Heart right ventricle (tissue), 16 donors: ENCODE measurements at regions not wholly inside any gene's neighbourhood (a gene's known extent, or its start where the extent isn't known, plus 50 kb on each side); places are given as distances from the start of the nearest gene placed in this dataset.

ENCODE experiments used
- ATAC-seq, 8 donors: fragments of 200-7000 bp; cut with Tn5 transposase; one replicate each; pipeline ENCODE4 v1.9.1; 2020; ENCODE audit warnings: mild to moderate bottlenecking in 8 of 8, moderate library complexity in 8 of 8, moderate number of reproducible peaks in 1 of 8
- DNase-seq, 2 donors: peaks; one replicate each; pipeline ENCODE4 v3.0.0-alpha.2; 2020
- H3K27ac ChIP-seq, 10 donors: fragments of 200-600 bp; sonication (generic) in 2 of 10; one replicate each; pipeline versions ENCODE4 v1.5.0 to v1.8.0; 2020 to 2022; ENCODE audit warnings: mild to moderate bottlenecking in 3 of 10
- H3K27me3 ChIP-seq, 7 donors: fragments of 200-600 bp; one replicate each; pipeline ENCODE4 v1.8.0; 2021 to 2022; ENCODE audit warnings: mild to moderate bottlenecking in 2 of 7
- H3K36me3 ChIP-seq, 9 donors: fragments of 200-600 bp; sonication (generic) in 1 of 9; one replicate each; pipeline versions ENCODE4 v1.5.0 to v1.8.0; 2020 to 2022; ENCODE audit warnings: mild to moderate bottlenecking in 2 of 9
- H3K4me1 ChIP-seq, 9 donors: fragments of 200-600 bp; sonication (generic) in 1 of 9; one replicate each; pipeline versions ENCODE4 v1.5.0 to v1.8.0; 2020 to 2022; ENCODE audit warnings: mild to moderate bottlenecking in 4 of 9
- H3K4me3 ChIP-seq, 10 donors: fragments of 200-600 bp; sonication (generic) in 2 of 10; one replicate each; pipeline versions ENCODE4 v1.5.0 to v1.8.0; 2020 to 2022; ENCODE audit warnings: mild to moderate bottlenecking in 7 of 10, moderate library complexity in 2 of 10
- H3K9me3 ChIP-seq, 11 donors: fragments of 200-600 bp in 10 of 11; sonication (generic) in 2 of 11; one replicate each; pipeline versions ENCODE4 v1.5.0 to v1.8.0; 2013 to 2022; ENCODE audit warnings: mild to moderate bottlenecking in 2 of 11, control low read depth in 1 of 11, moderate library complexity in 1 of 11
- WGBS, 2 donors: extraction: QIAGEN DNeasy Blood & Tissue Kit; methylation state at CpG; one replicate each; pipeline ENCODE4 v1.1.7; 2013; ENCODE audit warnings: inconsistent platforms in 1 of 2; 5-methylcytosine and 5-hydroxymethylcytosine counted together
- intact Hi-C, 10 donors: fragments of 100-400 bp; cut with DNase I; formaldehyde crosslinking; loops; one replicate each; pipeline versions ENCODE4 v1.11.1 to v1.14.2; 2022
- TF ChIP-seq, protein P1 (sequence below), 9 donors: fragments of 200-600 bp; sonication (generic) in 2 of 9; IDR thresholded peaks; one replicate each; pipeline versions ENCODE4 v1.5.0 to v1.8.0; 2021 to 2022; ENCODE audit warnings: antibody characterized with exemption in 9 of 9, mild to moderate bottlenecking in 5 of 9, moderate library complexity in 1 of 9
- donor health status: Arrhythmogenic right ventricular cardiomyopathy.
- donor health status: ischemic (EF 13 %, LVEDD 7.1; RV severe dilation, severe dysfunction).
- donor health status: healthy with polysubstance abuse.
- donor health status: DM: no; HTN: yes; CAD: no.
- donor health status: DM: no; HTN: no; CAD: no.
- donor health status: ischemic (EF 25% LVEDD 6.9; RV normal size, moderate dysfunction).
- donor health status: ischemic (EF 25% LVEDD 5.7; RV mildly dilated, moderate dysfunction).
- donor health status: healthy.
- donor health status: DM: yes; HTN: yes; CAD: no.
- donor health status: Ischemic cardiomyopathy.
- donor health status: ischemic (EF 35%, LVEDD 5.7; RV mildly dilated, moderate dysfunction).
- donor health status: nonischemic (EF 11% LVEDD 7.7; RV severe dilation, severe dysfunction).
- donor health status: DM: yes; HTN: yes; CAD: no.
- donor health status: PGD.
- donor health status: ischemic (EF 29% LVEDD 5.4; RV normal size, mild dysfunction).
- donor health status: nonischemic (EF 23%, LVEDD 6.1; RV moderate dilation, normal function).

GRCh38 chr20:6831461-6831860, 64.0 kb downstream of the BMP2 start:
- intact Hi-C loops = loop anchor here in 2 of 10 donors (5.0 to 10.0 kb wide), 2 partner anchors 451 to 1033 kb away; no protein-coding TSS in a partner anchor
- Histone ChIP-seq H3K4me3 (no peak overlapping the region), H3K9me3 (no peaks in the 10 kb centered on the region), H3K36me3 (no peaks in the 10 kb centered on the region), H3K27ac (no peak overlapping the region), H3K27me3 (peaks cover 0 to 7% (median 0%) of the 10 kb centered on the region in 7 donors), H3K4me1 (no peaks in the 10 kb centered on the region)
- TF ChIP-seq, protein P1, sequence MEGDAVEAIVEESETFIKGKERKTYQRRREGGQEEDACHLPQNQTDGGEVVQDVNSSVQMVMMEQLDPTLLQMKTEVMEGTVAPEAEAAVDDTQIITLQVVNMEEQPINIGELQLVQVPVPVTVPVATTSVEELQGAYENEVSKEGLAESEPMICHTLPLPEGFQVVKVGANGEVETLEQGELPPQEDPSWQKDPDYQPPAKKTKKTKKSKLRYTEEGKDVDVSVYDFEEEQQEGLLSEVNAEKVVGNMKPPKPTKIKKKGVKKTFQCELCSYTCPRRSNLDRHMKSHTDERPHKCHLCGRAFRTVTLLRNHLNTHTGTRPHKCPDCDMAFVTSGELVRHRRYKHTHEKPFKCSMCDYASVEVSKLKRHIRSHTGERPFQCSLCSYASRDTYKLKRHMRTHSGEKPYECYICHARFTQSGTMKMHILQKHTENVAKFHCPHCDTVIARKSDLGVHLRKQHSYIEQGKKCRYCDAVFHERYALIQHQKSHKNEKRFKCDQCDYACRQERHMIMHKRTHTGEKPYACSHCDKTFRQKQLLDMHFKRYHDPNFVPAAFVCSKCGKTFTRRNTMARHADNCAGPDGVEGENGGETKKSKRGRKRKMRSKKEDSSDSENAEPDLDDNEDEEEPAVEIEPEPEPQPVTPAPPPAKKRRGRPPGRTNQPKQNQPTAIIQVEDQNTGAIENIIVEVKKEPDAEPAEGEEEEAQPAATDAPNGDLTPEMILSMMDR (IDR thresholded peaks at IDR 0.05) = no peak
- WGBS, 2 donors = 75 to 80% methylated on average over 3 of the region's 3 CpGs
- no peak for ATAC-seq
- DNase-seq = no peak

DNA sequence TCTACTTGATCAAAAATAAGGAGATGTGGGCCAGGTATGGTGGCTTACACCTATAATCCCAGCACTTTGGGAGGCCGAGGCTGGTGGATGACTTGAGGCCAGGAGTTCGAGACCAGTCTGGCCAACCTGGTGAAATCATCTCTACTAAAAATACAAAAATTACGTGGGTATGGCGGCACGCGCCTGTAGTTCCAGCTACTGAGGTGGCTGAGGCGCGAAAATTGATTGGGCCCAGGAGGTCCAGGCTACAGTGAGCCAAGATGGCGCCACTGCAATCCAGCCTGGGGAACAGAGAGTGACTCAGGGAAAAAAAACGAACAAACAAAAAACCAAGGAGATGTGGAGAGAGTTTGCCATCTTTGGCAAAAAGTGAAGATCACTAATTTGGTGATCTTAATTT, 65.3 kb downstream of the BMP2 start:
- DNase-seq = no peak
- H3K4me1 ChIP-seq = no peaks in the 10 kb centered on the region
- ATAC-seq = no peak
- H3K27me3 ChIP-seq = peaks cover 0 to 7% (median 0%) of the 10 kb centered on the region in 7 donors
- H3K36me3 ChIP-seq = no peaks in the 10 kb centered on the region
- H3K27ac ChIP-seq = no peak overlapping the region
- intact Hi-C loops = loop anchor here in 2 of 10 donors (5.0 to 10.0 kb wide), 2 partner anchors 449 to 1032 kb away; no protein-coding TSS in a partner anchor
- WGBS, 2 donors = 93 to 94% methylated on average over 10 of the region's 10 CpGs
- no peak overlapping the region for H3K4me3 ChIP-seq
- no peaks in the 10 kb centered on the region for H3K9me3 ChIP-seq
- TF ChIP-seq, protein P1 (IDR thresholded peaks at IDR 0.05) = no peak

DNA sequence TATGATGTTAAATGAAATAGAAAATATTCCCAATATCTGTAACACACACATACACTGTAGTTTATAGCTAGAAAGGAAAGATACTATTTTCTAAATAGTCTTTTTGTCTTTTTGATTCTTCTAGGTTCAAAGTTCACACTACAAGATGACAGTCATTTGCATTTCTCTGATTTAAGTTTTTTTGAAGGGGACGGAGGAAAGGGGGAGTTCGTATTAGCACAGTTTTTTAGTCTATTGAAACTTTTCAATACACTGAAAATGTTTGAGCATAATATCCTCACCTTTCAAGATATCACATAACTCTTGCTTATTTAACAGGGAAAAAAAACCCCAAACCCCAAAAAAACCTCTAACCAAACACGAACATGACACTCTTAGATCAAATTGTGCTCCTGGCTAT, 68.1 kb downstream of the BMP2 start:
- no peaks in the 10 kb centered on the region for H3K36me3 ChIP-seq
- no peaks in the 10 kb centered on the region for H3K9me3 ChIP-seq
- WGBS, 2 donors = 79 to 81% methylated on average over 3 of the region's 3 CpGs
- H3K4me3 ChIP-seq = no peak overlapping the region
- no peak for ATAC-seq
- peaks cover 0 to 29% (median 13%) of the 10 kb centered on the region in 7 donors for H3K27me3 ChIP-seq
- H3K4me1 ChIP-seq = no peaks in the 10 kb centered on the region
- intact Hi-C loops = loop anchor here in 1 of 10 donors (10.0 kb wide), 1 partner anchor 1029 kb away; no protein-coding TSS in a partner anchor
- no peak overlapping the region for H3K27ac ChIP-seq
- no peak for DNase-seq
- TF ChIP-seq, protein P1 (IDR thresholded peaks at IDR 0.05) = no peak

- intact Hi-C loops = loop anchor here in 1 of 10 donors (10.0 kb wide), 1 partner anchor 1028 kb away; no protein-coding TSS in a partner anchor
- H3K27me3 ChIP-seq = peaks cover 0 to 36% (median 13%) of the 10 kb centered on the region in 7 donors
- H3K9me3 ChIP-seq = no peaks in the 10 kb centered on the region
- no peak overlapping the region for H3K4me3 ChIP-seq
- ATAC-seq (no peak), DNase-seq (no peak)
- H3K36me3 ChIP-seq = no peaks in the 10 kb centered on the region
- 74 to 82% methylated on average over 7 of the region's 7 CpGs for WGBS, 2 donors
- H3K27ac ChIP-seq = no peak overlapping the region
- TF ChIP-seq, protein P1 (IDR thresholded peaks at IDR 0.05) = no peak
- no peaks in the 10 kb centered on the region for H3K4me1 ChIP-seq
Observed at GRCh38 chr20:6836821-6837374, 69.4 kb downstream of the BMP2 start.
